ENCODE measurements at regions not wholly inside any gene's neighbourhood (a gene's known extent, or its start where the extent isn't known, plus 50 kb on each side); places are given as distances from the start of the nearest gene placed in this dataset.
"Not testable (repeated sequence)": the region's sequence is repeated elsewhere in the genome, so short reads cannot be mapped to it uniquely, and the experiment has no call there.

DNA sequence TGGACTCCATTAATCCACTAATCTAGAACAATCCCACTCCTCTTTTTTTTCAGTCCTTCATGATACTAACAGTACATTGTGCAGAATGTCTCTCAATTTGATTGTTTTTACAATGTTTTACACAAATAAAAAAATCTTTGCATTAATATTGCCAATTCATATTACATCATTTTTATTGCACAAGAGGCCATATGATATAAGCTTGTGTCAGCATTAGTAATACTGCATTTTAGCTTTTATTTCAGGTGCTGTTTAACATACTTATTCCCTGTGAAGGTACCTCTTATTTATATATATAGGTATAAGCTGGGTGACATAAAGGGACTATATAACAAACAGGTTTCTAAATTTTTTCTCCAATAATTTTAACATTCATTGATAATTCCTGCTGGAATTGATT, 737.4 kb downstream of the DNAH5 start:
- Histone ChIP-seq H3K4me3 (no peak overlapping the region), H3K27ac (no peak overlapping the region), H3K36me3 (replicated peaks in 1 of 2; ENCODE audit: insufficient read depth in 1 of 2, low read depth in 2 of 2) (no peaks in the 10 kb centered on the region), H3K9me3 (no peaks in the 10 kb centered on the region), H3K27me3 (peaks cover 0 to 4% of the 10 kb centered on the region in 2 donors), H3K4me1 (no peaks in the 10 kb centered on the region)
- ATAC-seq, result no peak
- no peak for DNase-seq
- TF ChIP-seq POLR2A (IDR thresholded peaks at IDR 0.05), result no peak
- TF ChIP-seq, protein P1, sequence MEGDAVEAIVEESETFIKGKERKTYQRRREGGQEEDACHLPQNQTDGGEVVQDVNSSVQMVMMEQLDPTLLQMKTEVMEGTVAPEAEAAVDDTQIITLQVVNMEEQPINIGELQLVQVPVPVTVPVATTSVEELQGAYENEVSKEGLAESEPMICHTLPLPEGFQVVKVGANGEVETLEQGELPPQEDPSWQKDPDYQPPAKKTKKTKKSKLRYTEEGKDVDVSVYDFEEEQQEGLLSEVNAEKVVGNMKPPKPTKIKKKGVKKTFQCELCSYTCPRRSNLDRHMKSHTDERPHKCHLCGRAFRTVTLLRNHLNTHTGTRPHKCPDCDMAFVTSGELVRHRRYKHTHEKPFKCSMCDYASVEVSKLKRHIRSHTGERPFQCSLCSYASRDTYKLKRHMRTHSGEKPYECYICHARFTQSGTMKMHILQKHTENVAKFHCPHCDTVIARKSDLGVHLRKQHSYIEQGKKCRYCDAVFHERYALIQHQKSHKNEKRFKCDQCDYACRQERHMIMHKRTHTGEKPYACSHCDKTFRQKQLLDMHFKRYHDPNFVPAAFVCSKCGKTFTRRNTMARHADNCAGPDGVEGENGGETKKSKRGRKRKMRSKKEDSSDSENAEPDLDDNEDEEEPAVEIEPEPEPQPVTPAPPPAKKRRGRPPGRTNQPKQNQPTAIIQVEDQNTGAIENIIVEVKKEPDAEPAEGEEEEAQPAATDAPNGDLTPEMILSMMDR (IDR thresholded peaks at IDR 0.05), result no peak
- intact Hi-C loops (cut with DNase I), result no loop called here

DNA sequence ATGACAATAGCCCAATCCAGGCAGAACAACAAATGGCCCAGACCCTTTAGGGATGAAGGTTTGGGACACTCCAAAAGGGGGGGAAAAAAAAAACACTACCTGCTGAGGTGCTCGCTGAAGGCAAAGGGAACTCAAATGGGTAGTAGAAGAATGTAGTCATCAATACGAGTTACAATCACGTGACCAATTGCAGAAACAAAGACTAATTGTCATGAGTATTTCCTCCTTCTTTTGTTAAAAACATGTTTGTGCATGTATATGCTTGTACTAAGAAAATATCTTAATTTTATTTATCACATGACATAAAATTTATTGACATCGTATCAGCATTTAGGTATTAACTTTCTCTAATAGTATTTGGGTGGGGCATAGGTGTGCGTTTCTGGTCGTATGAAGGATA, 743.5 kb downstream of the DNAH5 start:
- 73 to 78% methylated on average over 6 of the region's 6 CpGs for WGBS, 2 donors
- intact Hi-C loops (cut with DNase I), result no loop called here
- Histone ChIP-seq H3K27me3 (no peaks in the 10 kb centered on the region), H3K4me3 (no peak overlapping the region), H3K9me3 (no peaks in the 10 kb centered on the region), H3K4me1 (no peaks in the 10 kb centered on the region), H3K36me3 (replicated peaks in 1 of 2; ENCODE audit: insufficient read depth in 1 of 2, low read depth in 2 of 2) (no peaks in the 10 kb centered on the region), H3K27ac (no peak overlapping the region)
- TF ChIP-seq, protein P1 (IDR thresholded peaks at IDR 0.05), result no peak
- TF ChIP-seq POLR2A (IDR thresholded peaks at IDR 0.05), result no peak
- DNase-seq (no peak), ATAC-seq (no peak)

DNA sequence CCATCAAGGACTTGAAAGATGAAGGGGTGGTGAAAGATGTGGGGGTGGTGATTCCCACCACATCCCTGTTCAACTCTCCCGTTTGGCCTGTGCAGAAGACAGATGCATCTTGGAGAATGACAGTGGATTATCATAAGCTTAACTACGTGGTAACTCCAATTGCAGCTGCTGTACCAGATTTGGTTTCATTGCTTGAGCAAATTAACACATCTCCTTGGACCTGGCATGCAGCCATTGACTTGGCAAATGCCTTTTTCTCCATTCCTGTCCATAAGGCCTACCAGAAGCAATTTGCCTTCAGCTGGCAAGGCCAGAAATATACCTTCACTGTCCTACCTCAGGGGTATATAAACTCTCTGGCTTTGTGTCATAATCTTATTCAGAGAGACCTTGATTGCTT, 746.3 kb downstream of the DNAH5 start:
- H3K36me3 ChIP-seq (replicated peaks in 1 of 2; ENCODE audit: insufficient read depth in 1 of 2, low read depth in 2 of 2); H3K9me3 ChIP-seq; intact Hi-C loops (cut with DNase I); H3K4me3 ChIP-seq; H3K4me1 ChIP-seq; DNase-seq; H3K27ac ChIP-seq; ATAC-seq; H3K27me3 ChIP-seq: not testable (repeated sequence)
- 45 to 46% methylated on average over 2 of the region's 2 CpGs for WGBS, 2 donors

DNA sequence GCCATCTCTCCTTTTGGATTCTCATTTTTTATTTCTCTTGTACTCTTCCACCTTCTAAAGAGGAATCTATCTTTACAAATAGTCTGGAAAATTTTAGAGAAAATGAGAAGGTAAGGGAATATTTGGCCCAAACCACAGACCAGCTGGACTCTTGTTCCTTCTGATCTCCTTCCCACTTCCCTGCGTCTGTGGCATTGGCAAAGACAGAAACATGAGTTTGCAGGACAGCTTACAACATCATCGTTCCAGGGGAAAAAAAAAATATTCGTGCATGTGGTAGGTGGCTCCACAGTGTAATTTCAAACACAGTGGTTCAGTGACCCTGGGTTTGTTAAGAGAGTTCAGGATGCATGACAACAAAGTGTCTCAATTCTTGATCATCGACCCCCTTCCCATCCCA, 755.0 kb downstream of the DNAH5 start:
- WGBS, 2 donors, result 48 to 50% methylated on average over 4 of the region's 4 CpGs
- Histone ChIP-seq H3K4me3 (no peak overlapping the region), H3K27me3 (no peaks in the 10 kb centered on the region), H3K27ac (no peak overlapping the region), H3K9me3 (no peaks in the 10 kb centered on the region), H3K4me1 (no peaks in the 10 kb centered on the region), H3K36me3 (replicated peaks in 1 of 2; ENCODE audit: insufficient read depth in 1 of 2, low read depth in 2 of 2) (no peaks in the 10 kb centered on the region)
- DNase-seq, result no peak
- ATAC-seq, result no peak
- no peak for TF ChIP-seq POLR2A (IDR thresholded peaks at IDR 0.05)
- TF ChIP-seq, protein P1 (IDR thresholded peaks at IDR 0.05), result no peak
- intact Hi-C loops (cut with DNase I), result no loop called here

DNA sequence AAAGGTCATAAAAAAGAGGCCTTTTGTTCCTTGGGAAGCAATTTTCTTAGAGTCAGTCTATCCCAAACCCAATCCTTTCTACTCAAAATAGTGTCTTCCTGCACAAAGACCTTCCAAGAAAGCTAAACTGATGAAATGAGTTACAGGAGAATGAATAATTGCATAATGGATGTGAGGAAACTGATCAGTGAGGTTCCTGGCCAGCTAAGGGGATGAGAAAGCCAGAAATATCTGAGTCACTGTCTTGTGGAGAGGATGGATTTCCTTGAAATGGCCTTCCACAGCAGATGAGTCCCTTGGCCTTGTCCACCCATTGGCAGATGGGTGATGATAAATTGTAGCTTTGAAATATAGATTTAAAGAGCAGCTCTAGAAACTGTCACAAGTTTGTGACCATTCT, 756.1 kb downstream of the DNAH5 start:
- H3K4me3 ChIP-seq, result no peak overlapping the region
- no peaks in the 10 kb centered on the region for H3K36me3 ChIP-seq (replicated peaks in 1 of 2; ENCODE audit: insufficient read depth in 1 of 2, low read depth in 2 of 2)
- no peak overlapping the region for H3K27ac ChIP-seq
- DNase-seq (no peak), ATAC-seq (no peak)
- no peak for TF ChIP-seq POLR2A (IDR thresholded peaks at IDR 0.05)
- TF ChIP-seq, protein P1 (IDR thresholded peaks at IDR 0.05), result no peak
- no peaks in the 10 kb centered on the region for H3K27me3 ChIP-seq
- no peaks in the 10 kb centered on the region for H3K4me1 ChIP-seq
- H3K9me3 ChIP-seq, result no peaks in the 10 kb centered on the region
- intact Hi-C loops (cut with DNase I), result no loop called here

Measured in body of pancreas (tissue), 4 donors.